Gastroesophageal sphincter (tissue), 3 donors: ENCODE measurements at regions not wholly inside any gene's neighbourhood (a gene's known extent, or its start where the extent isn't known, plus 50 kb on each side); places are given as distances from the start of the nearest gene placed in this dataset.

Experiments used
- EP300 ChIP-seq: sonication (generic); formaldehyde crosslinking; IDR thresholded peaks from one replicate; pipeline ENCODE4 v1.6.1; 2017; ENCODE audit warnings: antibody characterized with exemption, mild to moderate bottlenecking
- POLR2A ChIP-seq, 2 donors: fragments of 450-650 bp; IDR thresholded peaks; one replicate each; pipeline ENCODE4 v1.6.1; 2017; ENCODE audit warnings: antibody characterized with exemption in 2 of 2, mild to moderate bottlenecking in 2 of 2, moderate library complexity in 1 of 2
- POLR2AphosphoS5 ChIP-seq: sonication (generic); formaldehyde crosslinking; IDR thresholded peaks from one replicate; pipeline ENCODE4 v1.6.1; 2017; ENCODE audit warnings: antibody characterized with exemption
- TF ChIP-seq, protein P1 (sequence below), 4 experiments: fragments of 200-600 bp in 2 of 4; fragments of 450-650 bp in 2 of 4; sonication (generic) in 1 of 4; IDR thresholded peaks; one replicate each; pipeline ENCODE4 v1.5.1; 2017 to 2019; ENCODE audit warnings: antibody characterized with exemption in 4 of 4, mild to moderate bottlenecking in 2 of 4, moderate library complexity in 2 of 4

DNA sequence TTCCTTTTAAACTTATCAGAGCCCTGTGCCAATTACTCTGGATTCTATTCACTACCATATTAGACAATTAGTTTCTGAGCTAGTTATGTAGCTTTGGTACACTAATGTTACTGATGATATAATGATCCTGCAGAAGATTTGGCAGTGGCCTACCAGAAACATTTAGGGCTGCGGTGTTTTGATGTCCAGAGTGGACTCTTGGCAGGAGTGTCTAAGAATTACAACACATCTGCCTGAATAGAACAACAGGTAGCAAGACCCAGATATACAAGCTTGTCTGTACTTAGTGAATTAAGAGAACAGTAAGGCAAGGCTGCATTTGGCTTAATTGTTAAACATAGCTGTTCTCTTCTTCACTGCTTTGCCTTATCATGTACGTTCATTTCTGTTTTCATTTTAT, 691.6 kb upstream of the FBXO33 start:
- TF ChIP-seq POLR2AphosphoS5 (no peak), POLR2A (IDR thresholded peaks at IDR 0.05) (no peak), EP300 (no peak)
- TF ChIP-seq, protein P1, sequence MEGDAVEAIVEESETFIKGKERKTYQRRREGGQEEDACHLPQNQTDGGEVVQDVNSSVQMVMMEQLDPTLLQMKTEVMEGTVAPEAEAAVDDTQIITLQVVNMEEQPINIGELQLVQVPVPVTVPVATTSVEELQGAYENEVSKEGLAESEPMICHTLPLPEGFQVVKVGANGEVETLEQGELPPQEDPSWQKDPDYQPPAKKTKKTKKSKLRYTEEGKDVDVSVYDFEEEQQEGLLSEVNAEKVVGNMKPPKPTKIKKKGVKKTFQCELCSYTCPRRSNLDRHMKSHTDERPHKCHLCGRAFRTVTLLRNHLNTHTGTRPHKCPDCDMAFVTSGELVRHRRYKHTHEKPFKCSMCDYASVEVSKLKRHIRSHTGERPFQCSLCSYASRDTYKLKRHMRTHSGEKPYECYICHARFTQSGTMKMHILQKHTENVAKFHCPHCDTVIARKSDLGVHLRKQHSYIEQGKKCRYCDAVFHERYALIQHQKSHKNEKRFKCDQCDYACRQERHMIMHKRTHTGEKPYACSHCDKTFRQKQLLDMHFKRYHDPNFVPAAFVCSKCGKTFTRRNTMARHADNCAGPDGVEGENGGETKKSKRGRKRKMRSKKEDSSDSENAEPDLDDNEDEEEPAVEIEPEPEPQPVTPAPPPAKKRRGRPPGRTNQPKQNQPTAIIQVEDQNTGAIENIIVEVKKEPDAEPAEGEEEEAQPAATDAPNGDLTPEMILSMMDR (IDR thresholded peaks at IDR 0.05): no peak
